ACC112 (cell line): ENCODE measurements at regions not wholly inside any gene's neighbourhood (a gene's known extent, or its start where the extent isn't known, plus 50 kb on each side); places are given as distances from the start of the nearest gene placed in this dataset.

Source experiments
- H2AFZ ChIP-seq: fragments of 200-600 bp; sonication (generic); one replicate; pipeline ENCODE4 v1.6.0; 2017; ENCODE audit warnings: antibody characterized with exemption, low read length; ENCODE audit not compliant: unreplicated experiment
- H3K27ac ChIP-seq: fragments of 200-600 bp; sonication (generic); 2 replicates; pipeline ENCODE4 v1.5.1; 2014; ENCODE audit warnings: low read depth, mild to moderate bottlenecking, antibody characterized with exemption, low read length, moderate library complexity
- H3K27me3 ChIP-seq: fragments of 200-600 bp; sonication (generic); 2 replicates; pipeline ENCODE4 v1.6.1; 2014; ENCODE audit warnings: mild to moderate bottlenecking, antibody characterized with exemption, low read length, moderate library complexity, mixed read lengths; ENCODE audit not compliant: insufficient read depth
- H3K36me3 ChIP-seq: fragments of 200-600 bp; sonication (generic); 2 replicates; pipeline ENCODE4 v1.6.1; 2016; ENCODE audit warnings: mild to moderate bottlenecking, antibody characterized with exemption, low read length, moderate library complexity, mixed read lengths; ENCODE audit not compliant: insufficient read depth
- H3K4me1 ChIP-seq: fragments of 200-600 bp; sonication (generic); one replicate; pipeline ENCODE4 v1.6.1; 2016; ENCODE audit warnings: low read length, mixed read lengths; ENCODE audit not compliant: insufficient read depth, unreplicated experiment, control insufficient read depth
- H3K4me3 ChIP-seq: fragments of 200-600 bp; sonication (generic); 2 replicates; pipeline ENCODE4 v1.5.1; 2014; ENCODE audit warnings: mild to moderate bottlenecking, low read depth, low read length
- H3K79me2 ChIP-seq: fragments of 200-600 bp; sonication (generic); one replicate; pipeline ENCODE4 v1.6.0; 2016; ENCODE audit warnings: low read length; ENCODE audit not compliant: control insufficient read depth, unreplicated experiment, insufficient read depth

DNA sequence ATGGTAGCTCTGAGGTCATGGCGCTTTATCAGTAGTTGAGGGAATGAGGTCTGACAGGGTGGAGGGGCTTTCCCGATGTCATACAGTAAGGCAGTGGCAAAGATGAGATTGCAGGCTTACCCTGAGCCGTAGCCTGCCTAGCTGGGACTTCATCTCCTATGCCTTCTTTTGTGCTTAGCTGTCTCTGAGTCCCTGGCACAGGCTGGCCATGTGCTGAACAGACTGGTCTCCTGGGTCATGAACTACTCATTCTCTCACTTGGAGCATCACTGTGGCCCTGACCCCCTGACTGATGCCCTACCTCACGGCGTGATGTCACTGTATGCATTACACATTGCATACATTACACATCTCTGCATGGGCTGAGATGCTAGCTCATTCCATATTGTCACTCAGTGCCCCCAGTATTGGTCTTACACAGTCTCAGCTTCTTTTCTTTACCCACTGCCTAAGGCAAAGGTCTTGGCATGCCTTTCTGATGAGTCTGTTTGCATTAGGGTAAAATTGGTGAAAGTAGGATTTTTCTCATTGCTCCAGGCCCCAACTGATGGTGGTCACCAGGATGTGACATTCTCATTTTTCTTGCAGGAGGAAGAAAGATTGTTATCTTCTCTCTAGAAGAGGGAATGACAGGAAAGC, 389.4 kb upstream of the CADM1 start:
- Histone ChIP-seq H3K27ac (no peak overlapping the region), H3K27me3 (no peaks in the 10 kb centered on the region)

DNA sequence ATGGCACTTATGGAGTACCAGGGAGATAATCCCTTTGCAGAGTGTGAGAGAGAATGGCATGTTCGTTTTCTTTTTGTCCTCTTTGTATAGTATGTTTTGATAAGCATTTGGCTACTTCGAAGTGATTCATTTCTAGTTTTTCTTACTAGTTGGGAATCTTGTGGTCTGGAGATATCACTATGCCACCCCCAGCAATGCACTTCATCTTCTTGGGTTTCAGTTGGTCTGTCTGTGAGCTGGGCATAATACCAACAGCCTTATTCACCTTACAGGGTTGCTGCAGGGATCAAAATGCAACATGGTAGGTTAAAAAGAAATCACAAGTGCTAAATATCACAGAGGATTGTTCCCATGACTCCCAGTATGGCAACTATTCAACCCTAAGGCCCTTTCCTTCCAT, 387.8 kb upstream of the CADM1 start:
- H2AFZ ChIP-seq = no peak overlapping the region
- H3K27me3 ChIP-seq = no peaks in the 10 kb centered on the region
- H3K4me1 ChIP-seq = no peaks in the 10 kb centered on the region
- H3K79me2 ChIP-seq = no peaks in the 10 kb centered on the region
- no peak overlapping the region for H3K4me3 ChIP-seq
- H3K27ac ChIP-seq = no peak overlapping the region
- H3K36me3 ChIP-seq = no peaks in the 10 kb centered on the region

More for the DNA sequence above, 389.4 kb upstream of the CADM1 start:
- Histone ChIP-seq H2AFZ (no peak overlapping the region), H3K36me3 (no peaks in the 10 kb centered on the region), H3K79me2 (no peaks in the 10 kb centered on the region), H3K4me1 (no peaks in the 10 kb centered on the region), H3K4me3 (no peak overlapping the region)

DNA sequence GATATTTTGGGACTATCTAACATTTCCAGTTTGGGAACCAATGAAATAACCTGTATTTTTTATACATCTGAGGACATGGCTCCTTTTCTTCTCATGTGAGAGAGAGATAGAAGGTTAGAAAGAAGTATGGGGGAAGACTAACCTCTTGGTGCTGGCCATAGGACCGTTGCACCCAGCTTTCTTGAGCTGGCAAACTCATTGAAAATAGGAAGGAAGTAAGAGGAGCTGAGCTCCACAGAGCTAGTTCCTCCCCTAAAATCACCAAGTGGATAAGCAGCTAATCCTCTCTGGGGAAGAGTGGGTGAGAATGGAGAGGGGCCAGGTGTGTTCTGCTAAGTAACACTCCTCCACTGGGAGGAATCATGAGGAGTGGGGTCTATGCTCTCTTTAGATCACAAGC, 387.4 kb upstream of the CADM1 start:
- Histone ChIP-seq H3K36me3 (no peaks in the 10 kb centered on the region), H3K4me1 (no peaks in the 10 kb centered on the region), H3K4me3 (no peak overlapping the region), H3K27me3 (no peaks in the 10 kb centered on the region), H3K79me2 (no peaks in the 10 kb centered on the region), H3K27ac (no peak overlapping the region), H2AFZ (no peak overlapping the region)

DNA sequence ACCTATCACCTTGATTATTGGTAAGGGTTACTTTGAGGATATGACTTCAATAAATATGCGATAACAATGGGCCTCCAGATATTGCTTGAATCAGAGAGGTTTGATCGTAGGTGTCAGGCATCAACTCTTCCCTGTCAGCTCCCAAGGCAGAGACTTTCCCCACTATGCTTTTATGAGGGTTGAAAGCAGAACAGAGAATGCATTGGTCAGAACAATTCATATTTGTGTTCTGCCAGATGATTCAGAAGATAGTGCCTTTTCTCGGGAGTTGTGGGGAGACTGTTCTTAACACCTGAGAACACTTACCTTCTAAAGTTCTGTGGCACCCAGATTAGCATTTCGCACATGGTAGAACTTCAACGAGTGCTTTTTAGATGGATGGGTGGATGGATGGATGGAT, 386.3 kb upstream of the CADM1 start:
- H3K4me1 ChIP-seq = no peaks in the 10 kb centered on the region
- no peak overlapping the region for H3K27ac ChIP-seq
- H3K79me2 ChIP-seq = no peaks in the 10 kb centered on the region
- no peak overlapping the region for H2AFZ ChIP-seq
- no peaks in the 10 kb centered on the region for H3K36me3 ChIP-seq
- H3K27me3 ChIP-seq = no peaks in the 10 kb centered on the region
- no peak overlapping the region for H3K4me3 ChIP-seq

DNA sequence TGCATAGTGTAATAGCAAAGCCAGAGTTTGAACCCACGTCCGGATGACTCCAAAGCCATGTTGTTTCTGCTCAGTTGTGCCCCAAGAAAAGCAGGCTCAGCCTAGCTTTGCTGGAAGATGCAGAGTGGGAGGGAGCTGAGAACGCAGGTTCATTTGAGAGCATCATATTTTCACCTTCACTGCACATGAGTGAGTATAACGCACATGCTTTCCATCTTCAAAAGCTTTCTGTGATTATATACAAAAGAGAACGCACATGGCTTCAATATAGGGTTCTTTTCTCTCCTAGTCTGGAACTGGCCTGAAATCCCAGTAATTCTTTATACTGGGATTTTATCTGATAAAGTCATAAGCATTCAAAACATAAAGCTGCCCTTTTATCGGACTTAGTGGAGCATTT, 385.5 kb upstream of the CADM1 start:
- Histone ChIP-seq H3K4me1 (no peaks in the 10 kb centered on the region), H3K27ac (no peak overlapping the region), H3K36me3 (no peaks in the 10 kb centered on the region), H3K27me3 (no peaks in the 10 kb centered on the region), H3K4me3 (no peak overlapping the region), H2AFZ (no peak overlapping the region), H3K79me2 (no peaks in the 10 kb centered on the region)

DNA sequence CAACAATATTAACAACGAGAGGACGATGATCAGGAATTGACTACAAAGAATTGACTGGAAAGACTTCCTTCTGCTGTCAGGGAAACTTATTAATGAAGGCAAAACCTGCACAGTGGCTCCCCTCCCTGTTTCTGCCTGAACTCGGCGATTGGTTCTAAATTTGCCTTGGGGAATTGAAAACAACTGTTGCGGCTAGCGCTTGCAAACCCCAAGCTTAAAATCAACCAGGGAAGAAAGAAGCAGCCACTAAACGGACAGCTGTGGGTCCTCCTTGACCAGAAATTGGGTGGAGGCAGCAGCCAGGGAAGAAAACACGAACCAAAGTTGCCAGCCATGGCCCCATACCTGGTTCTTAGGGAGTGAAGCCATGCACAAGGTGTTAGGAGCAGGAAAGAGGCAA, 383.5 kb upstream of the CADM1 start:
- Histone ChIP-seq H3K27ac (no peak overlapping the region), H3K27me3 (no peaks in the 10 kb centered on the region), H3K4me3 (no peak overlapping the region), H2AFZ (no peak overlapping the region), H3K4me1 (no peaks in the 10 kb centered on the region), H3K36me3 (no peaks in the 10 kb centered on the region), H3K79me2 (no peaks in the 10 kb centered on the region)

DNA sequence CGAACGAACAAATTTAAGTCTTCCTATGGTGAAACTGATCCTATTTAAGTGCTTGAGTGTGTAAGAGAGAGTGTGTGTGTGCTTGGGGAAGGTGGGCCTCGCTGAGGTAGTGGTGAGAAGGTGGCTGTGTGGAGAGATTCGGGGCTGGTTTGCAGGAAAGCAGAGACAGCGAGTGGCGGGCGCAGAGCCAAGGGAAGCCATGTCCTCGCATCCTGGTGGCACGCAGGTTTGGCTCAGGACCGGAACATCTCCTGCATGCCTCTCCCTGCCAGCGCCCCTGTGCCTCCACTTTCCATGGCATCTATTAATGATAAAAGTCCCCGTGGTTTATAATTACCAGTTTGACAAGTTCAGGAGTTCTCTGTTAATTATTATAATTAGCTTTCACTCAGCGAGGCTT, 383.1 kb upstream of the CADM1 start:
- no peak overlapping the region for H3K4me3 ChIP-seq
- no peaks in the 10 kb centered on the region for H3K79me2 ChIP-seq
- H3K27ac ChIP-seq = no peak overlapping the region
- H3K27me3 ChIP-seq = no peaks in the 10 kb centered on the region
- no peaks in the 10 kb centered on the region for H3K4me1 ChIP-seq
- H2AFZ ChIP-seq = no peak overlapping the region
- no peaks in the 10 kb centered on the region for H3K36me3 ChIP-seq

DNA sequence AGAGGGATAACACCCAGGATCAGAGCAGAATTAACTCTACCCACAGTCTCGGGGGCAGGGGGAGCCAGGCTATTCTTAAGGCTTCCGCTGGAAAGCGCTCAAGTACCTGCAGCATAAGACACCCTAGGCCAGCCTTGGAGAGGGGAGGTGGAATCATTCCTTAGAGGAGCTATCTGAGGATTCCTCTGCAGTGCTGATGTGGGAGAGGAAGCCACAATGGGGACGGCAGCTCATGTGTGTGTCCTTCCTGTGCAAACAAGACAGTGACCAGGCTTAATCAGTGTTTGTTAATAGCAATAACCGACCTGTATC, 382.2 kb upstream of the CADM1 start:
- Histone ChIP-seq H3K27ac (no peak overlapping the region), H3K27me3 (no peaks in the 10 kb centered on the region), H3K4me1 (no peaks in the 10 kb centered on the region), H3K4me3 (no peak overlapping the region), H3K79me2 (no peaks in the 10 kb centered on the region), H3K36me3 (no peaks in the 10 kb centered on the region), H2AFZ (no peak overlapping the region)

DNA sequence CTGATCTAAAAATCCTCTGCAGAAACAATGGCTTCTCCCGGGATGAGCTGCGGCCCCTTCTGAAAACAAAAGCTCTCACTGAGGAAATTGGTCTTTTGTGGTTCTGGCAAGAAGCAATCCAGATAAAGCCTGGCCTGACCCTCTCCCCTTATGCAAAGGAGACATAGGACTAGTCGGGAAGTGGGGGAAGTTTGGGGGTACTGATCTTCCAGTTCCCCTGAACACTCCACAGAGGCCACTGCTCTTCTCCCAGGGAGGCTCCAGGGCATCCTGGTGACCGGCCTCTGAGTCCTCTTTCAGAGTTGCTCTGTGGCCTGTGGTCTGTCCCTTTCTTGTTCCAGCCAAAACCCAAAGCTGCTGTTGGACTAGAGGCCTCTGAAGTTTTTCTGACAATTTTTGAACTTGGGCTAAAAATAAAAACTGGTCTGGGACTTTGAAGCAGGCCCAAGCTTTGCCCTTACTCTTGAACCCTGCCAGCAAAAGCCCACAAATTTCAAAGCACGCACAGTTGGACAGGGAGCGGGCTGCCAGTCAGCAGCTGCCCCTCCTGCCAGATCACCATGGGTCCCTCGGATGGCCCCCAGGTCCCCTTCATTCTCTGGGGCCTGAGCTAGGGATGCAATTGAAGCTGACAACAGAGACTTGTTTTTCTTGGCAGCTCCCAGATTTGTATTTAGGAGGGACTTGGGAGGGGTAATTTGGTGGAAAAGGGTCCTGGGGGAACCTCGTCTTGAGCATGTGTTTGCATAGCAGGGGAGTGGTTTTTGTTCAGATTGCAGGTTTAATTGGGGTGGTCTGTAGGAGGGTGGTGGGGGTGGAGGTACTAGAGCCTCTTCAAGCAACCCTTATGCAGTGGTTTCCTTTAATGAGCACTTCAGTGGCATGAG, 381.6 kb upstream of the CADM1 start:
- Histone ChIP-seq H3K27me3 (no peaks in the 10 kb centered on the region), H3K4me1 (no peaks in the 10 kb centered on the region), H3K4me3 (no peak overlapping the region), H3K36me3 (no peaks in the 10 kb centered on the region), H3K79me2 (no peaks in the 10 kb centered on the region), H2AFZ (no peak overlapping the region), H3K27ac (no peak overlapping the region)

DNA sequence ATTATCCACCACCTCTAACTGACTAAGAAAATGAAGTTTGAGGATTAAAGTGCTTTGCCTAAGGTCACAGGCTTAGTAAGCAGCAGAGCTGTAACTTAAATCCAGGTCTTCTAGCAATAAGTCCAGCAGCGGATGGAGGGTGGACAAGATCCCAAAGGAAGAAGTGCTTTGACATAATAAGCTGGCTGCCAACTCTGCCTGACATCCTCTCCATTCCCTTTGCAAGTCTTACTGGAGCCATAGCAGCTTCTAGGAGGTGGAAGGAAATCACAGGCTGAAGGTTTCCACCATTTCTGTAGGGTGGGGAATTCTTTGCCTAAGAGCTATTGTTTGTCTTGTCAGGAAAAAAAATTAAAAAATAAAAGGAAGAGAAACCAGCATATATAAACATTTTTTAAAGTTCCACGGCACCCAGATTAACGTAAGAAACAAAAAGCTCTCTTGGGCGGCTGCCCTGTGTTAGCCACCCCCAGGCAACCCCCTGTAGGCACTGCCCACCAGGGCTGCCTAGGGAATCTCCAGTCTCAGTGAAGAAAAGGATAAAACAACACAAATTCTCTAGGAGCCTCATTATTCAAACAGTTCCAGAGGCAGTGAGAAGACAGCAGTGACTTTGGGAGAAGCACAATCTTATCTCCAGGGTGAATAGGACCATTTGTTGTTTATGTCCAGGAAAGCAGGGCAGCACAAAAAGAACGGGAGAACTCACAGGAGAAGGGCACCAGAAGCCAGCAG, 380.8 kb upstream of the CADM1 start:
- Histone ChIP-seq H3K36me3 (no peaks in the 10 kb centered on the region), H2AFZ (no peak overlapping the region), H3K4me1 (no peaks in the 10 kb centered on the region), H3K79me2 (no peaks in the 10 kb centered on the region), H3K27me3 (no peaks in the 10 kb centered on the region), H3K4me3 (no peak overlapping the region), H3K27ac (no peak overlapping the region)

DNA sequence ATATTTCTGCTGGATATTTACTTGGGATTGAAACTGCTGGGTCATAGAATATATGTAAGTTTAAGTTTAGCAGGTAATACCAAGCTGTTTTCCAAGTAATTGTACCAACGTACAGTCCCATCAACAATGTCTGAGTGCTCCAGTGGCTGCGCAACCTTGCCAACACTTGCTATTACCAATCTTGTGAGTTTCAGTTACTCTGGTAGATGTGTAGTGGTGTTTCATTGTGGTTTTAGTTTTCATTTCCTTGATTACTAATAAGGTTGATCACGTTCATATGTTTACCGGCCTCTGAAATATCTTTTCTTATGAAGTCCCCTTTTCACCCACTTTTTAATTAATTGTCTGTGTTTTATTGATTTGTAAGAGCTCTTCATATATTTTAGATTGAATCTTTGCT, 370.6 kb upstream of the CADM1 start:
- H3K27ac ChIP-seq = no peak overlapping the region
- no peaks in the 10 kb centered on the region for H3K79me2 ChIP-seq
- H3K36me3 ChIP-seq = no peaks in the 10 kb centered on the region
- no peak overlapping the region for H3K4me3 ChIP-seq
- no peaks in the 10 kb centered on the region for H3K27me3 ChIP-seq
- no peak overlapping the region for H2AFZ ChIP-seq
- H3K4me1 ChIP-seq = no peaks in the 10 kb centered on the region
